ENCODE measurements at regions not wholly inside any gene's neighbourhood (a gene's known extent, or its start where the extent isn't known, plus 50 kb on each side); places are given as distances from the start of the nearest gene placed in this dataset.

GRCh38 chrX:109843963-109844751, 111.1 kb upstream of the ACSL4 start:
- TF ChIP-seq POLR2AphosphoS5 (IDR thresholded peaks at IDR 0.05; ENCODE audit: low read depth) = no peak
- no peak for TF ChIP-seq CTCF (IDR thresholded peaks at IDR 0.05; ENCODE audit: insufficient read depth, low read length)
- no peak for TF ChIP-seq GABPA (IDR thresholded peaks at IDR 0.05; ENCODE audit: low read depth)
